A673 (cell line): ENCODE measurements at regions not wholly inside any gene's neighbourhood (a gene's known extent, or its start where the extent isn't known, plus 50 kb on each side); places are given as distances from the start of the nearest gene placed in this dataset.

Experiments
- CTCF ChIP-seq: fragments of 300-800, 200-600 bp; sonication (generic); conservative IDR thresholded peaks from 2 replicates; pipeline ENCODE4 v1.5.1; 2017; ENCODE audit warnings: low read depth, mild to moderate bottlenecking, antibody characterized with exemption, low read length, moderate library complexity, mixed read lengths
- EZH2 ChIP-seq: fragments of 200-600 bp; sonication (generic); IDR thresholded peaks from 2 replicates; pipeline ENCODE4 v1.6.1; 2017; ENCODE audit warnings: borderline replicate concordance, low read depth, mild to moderate bottlenecking, mixed read lengths, antibody characterized with exemption, low read length; ENCODE audit not compliant: poor library complexity, severe bottlenecking

- no peak for TF ChIP-seq CTCF
- no peak for TF ChIP-seq EZH2
Measured at GRCh38 chr20:53875452-53875851, 194.9 kb downstream of the BCAS1 start.
